Lung (tissue), 11 donors: ENCODE measurements at regions not wholly inside any gene's neighbourhood (a gene's known extent, or its start where the extent isn't known, plus 50 kb on each side); places are given as distances from the start of the nearest gene placed in this dataset.

ENCODE experiments used
- ATAC-seq: fragments of 200-7000 bp; cut with Tn5 transposase; one replicate; pipeline ENCODE4 v1.9.1; 2020; ENCODE audit warnings: moderate number of reproducible peaks; ENCODE audit not compliant: insufficient read depth, low FRiP score
- DNase-seq, 3 donors: peaks; one replicate each; pipeline ENCODE4 v3.0.0-alpha.2; 2013 to 2017
- H3K27ac ChIP-seq, 2 donors: one replicate each; pipeline ENCODE4 v1.5.1; 2013; ENCODE audit warnings: mild to moderate bottlenecking in 2 of 2, moderate library complexity in 2 of 2, control low read depth in 1 of 2, inconsistent platforms in 1 of 2, low read depth in 1 of 2, low read length in 1 of 2
- H3K27me3 ChIP-seq, 3 donors: one replicate each; pipeline ENCODE4 v1.5.1; 2013; ENCODE audit warnings: low read length in 2 of 3; ENCODE audit not compliant: control insufficient read depth in 3 of 3, insufficient read depth in 3 of 3
- H3K36me3 ChIP-seq, 4 donors: one replicate each; pipeline ENCODE4 v1.5.1; 2013; ENCODE audit warnings: low read length in 4 of 4, mild to moderate bottlenecking in 1 of 4, moderate library complexity in 1 of 4; ENCODE audit not compliant: control insufficient read depth in 4 of 4, insufficient read depth in 4 of 4
- H3K4me1 ChIP-seq, 5 donors: one replicate each; pipeline ENCODE4 v1.5.1; 2013; ENCODE audit warnings: low read length in 5 of 5, mild to moderate bottlenecking in 2 of 5, moderate library complexity in 1 of 5; ENCODE audit not compliant: control insufficient read depth in 5 of 5, insufficient read depth in 5 of 5
- H3K4me3 ChIP-seq: one replicate; pipeline ENCODE4 v1.5.1; 2013; ENCODE audit warnings: mild to moderate bottlenecking, control low read depth, moderate library complexity
- H3K9ac ChIP-seq, 2 donors: one replicate each; pipeline ENCODE4 v1.5.1; 2013; ENCODE audit warnings: low read length in 2 of 2, control low read depth in 1 of 2; ENCODE audit not compliant: insufficient read depth in 1 of 2
- H3K9me3 ChIP-seq, 4 donors: one replicate each; pipeline ENCODE4 v1.5.1; 2013; ENCODE audit warnings: low read length in 3 of 4, mild to moderate bottlenecking in 1 of 4, moderate library complexity in 1 of 4; ENCODE audit not compliant: control insufficient read depth in 4 of 4, insufficient read depth in 3 of 4
- CTCF ChIP-seq: IDR thresholded peaks from 2 replicates; pipeline ENCODE4 v1.5.1; 2012; ENCODE audit warnings: mild to moderate bottlenecking; ENCODE audit errors: control extremely low read depth, extremely low read depth
- WGBS, 2 donors: extraction: QIAGEN DNeasy Blood & Tissue Kit; methylation state at CpG; one replicate each; pipeline ENCODE4 v1.1.7; 2013; 5-methylcytosine and 5-hydroxymethylcytosine counted together
- donor health status: control.
- donor health status: control.
- donor health status: Bipolar disorder and iron deficiency.
- donor health status: healthy.
- donor health status: DM: yes; HTN: yes; CAD: no.

DNA sequence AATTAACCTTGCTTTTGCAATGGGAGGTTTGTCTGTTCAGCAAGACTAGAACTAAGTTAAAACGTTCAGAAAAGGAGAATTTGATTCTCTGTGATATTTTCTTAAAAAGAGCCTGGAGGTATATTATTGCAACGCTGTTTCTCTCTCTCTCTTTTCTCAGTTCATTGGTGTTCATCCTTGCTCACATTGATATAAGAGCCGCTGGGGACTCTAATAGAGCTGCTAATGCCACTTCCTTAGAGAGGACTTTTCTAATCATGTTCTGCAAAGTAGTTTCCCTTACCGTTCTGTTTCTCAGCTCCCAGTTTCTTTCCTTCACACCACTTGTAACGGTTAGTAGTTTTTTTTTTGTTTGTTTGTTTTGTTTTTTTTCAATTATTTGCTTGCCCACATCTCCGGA, 203.8 kb downstream of the RWDD3 start:
- no peak for TF ChIP-seq CTCF
- Histone ChIP-seq H3K36me3 (no peaks in the 10 kb centered on the region), H3K9ac (no peak overlapping the region), H3K4me3 (no peak overlapping the region), H3K9me3 (peaks cover 0 to 4% (median 0%) of the 10 kb centered on the region in 4 donors), H3K27me3 (no peaks in the 10 kb centered on the region), H3K4me1 (peaks cover 0 to 8% (median 0%) of the 10 kb centered on the region in 5 donors), H3K27ac (no peak overlapping the region)
- WGBS, 2 donors = 26 to 37% methylated on average over 6 of the region's 6 CpGs
- ATAC-seq (no peak), DNase-seq (no peak)

- Histone ChIP-seq H3K9ac (no peak overlapping the region), H3K27me3 (no peaks in the 10 kb centered on the region), H3K36me3 (no peaks in the 10 kb centered on the region), H3K27ac (no peak overlapping the region), H3K9me3 (peaks cover 0 to 4% (median 0%) of the 10 kb centered on the region in 4 donors), H3K4me3 (no peak overlapping the region), H3K4me1 (peaks cover 0 to 8% (median 0%) of the 10 kb centered on the region in 5 donors)
- ATAC-seq (no peak), DNase-seq (no peak)
- TF ChIP-seq CTCF = no peak
- 51 to 58% methylated on average over 4 of the region's 4 CpGs for WGBS, 2 donors
Measured at GRCh38 chr1:95438218-95438948, 204.4 kb downstream of the RWDD3 start.

- no peak overlapping the region for H3K4me3 ChIP-seq
- peak in 2 of 3 donors; percentile 13 to 46 for DNase-seq
- H3K36me3 ChIP-seq = no peaks in the 10 kb centered on the region
- no peak for TF ChIP-seq CTCF
- no peak overlapping the region for H3K27ac ChIP-seq
- H3K27me3 ChIP-seq = no peaks in the 10 kb centered on the region
- 74 to 86% methylated on average over 4 of the region's 4 CpGs for WGBS, 2 donors
- H3K9me3 ChIP-seq = peaks cover 0 to 4% (median 0%) of the 10 kb centered on the region in 4 donors
- no peak for ATAC-seq
- H3K9ac ChIP-seq = no peak overlapping the region
- H3K4me1 ChIP-seq = peaks cover 0 to 8% (median 0%) of the 10 kb centered on the region in 5 donors
Measured at GRCh38 chr1:95440511-95440910, 206.5 kb downstream of the RWDD3 start.
